GM12875 (cell line): ENCODE measurements at regions not wholly inside any gene's neighbourhood (a gene's known extent, or its start where the extent isn't known, plus 50 kb on each side); places are given as distances from the start of the nearest gene placed in this dataset.

Source experiments
- H3K4me3 ChIP-seq: one replicate; pipeline ENCODE4 v1.5.1; 2011; ENCODE audit warnings: low read depth, low read length, control low read depth
- TF ChIP-seq, protein P1 (sequence below): IDR thresholded peaks from 2 replicates; pipeline ENCODE4 v1.5.1; 2011; ENCODE audit warnings: low read depth, mild to moderate bottlenecking, control low read depth, inconsistent platforms, low read length, moderate library complexity, borderline replicate concordance; ENCODE audit not compliant: insufficient read depth

DNA sequence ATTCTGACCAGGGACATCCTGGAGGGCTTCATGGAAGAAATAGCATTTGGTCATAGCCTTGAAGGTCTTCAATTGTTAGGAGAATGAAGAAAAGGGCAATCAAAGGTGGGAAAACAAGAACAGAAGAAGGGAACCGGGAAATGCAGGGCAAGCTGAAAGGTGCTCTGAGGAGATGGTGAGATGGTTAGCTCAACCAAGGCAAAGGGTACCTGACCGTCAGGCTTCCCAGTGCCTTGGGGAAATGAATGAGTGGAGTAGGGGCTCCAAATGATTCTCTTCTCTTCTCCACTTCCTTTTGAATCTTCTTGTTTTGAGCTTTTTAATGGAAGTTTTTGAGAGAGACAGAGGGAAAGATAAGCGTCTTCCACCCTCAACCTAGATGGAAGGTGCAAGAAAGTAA, 155.6 kb upstream of the PWP1 start:
- TF ChIP-seq, protein P1, sequence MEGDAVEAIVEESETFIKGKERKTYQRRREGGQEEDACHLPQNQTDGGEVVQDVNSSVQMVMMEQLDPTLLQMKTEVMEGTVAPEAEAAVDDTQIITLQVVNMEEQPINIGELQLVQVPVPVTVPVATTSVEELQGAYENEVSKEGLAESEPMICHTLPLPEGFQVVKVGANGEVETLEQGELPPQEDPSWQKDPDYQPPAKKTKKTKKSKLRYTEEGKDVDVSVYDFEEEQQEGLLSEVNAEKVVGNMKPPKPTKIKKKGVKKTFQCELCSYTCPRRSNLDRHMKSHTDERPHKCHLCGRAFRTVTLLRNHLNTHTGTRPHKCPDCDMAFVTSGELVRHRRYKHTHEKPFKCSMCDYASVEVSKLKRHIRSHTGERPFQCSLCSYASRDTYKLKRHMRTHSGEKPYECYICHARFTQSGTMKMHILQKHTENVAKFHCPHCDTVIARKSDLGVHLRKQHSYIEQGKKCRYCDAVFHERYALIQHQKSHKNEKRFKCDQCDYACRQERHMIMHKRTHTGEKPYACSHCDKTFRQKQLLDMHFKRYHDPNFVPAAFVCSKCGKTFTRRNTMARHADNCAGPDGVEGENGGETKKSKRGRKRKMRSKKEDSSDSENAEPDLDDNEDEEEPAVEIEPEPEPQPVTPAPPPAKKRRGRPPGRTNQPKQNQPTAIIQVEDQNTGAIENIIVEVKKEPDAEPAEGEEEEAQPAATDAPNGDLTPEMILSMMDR, result no peak
- H3K4me3 ChIP-seq, result no peak overlapping the region

DNA sequence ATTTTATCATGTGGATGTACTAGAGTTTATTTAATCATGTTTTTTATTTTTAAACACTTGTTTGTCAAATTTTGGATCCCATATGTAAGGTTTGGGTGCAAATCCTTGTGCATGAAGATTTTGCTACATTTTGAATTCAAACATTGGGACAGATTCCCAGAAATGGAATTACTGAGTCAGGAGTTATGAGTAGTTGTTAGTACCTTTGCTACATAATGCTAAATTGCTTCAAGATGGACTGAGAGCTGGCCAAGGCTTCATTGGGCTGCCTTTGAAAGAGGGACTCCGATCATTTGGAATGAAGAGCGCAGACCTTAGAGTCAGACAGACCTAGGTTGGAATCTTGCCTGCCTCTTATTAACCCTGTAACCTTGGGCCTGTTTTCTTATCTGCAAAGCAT, 154.9 kb upstream of the PWP1 start:
- TF ChIP-seq, protein P1, result no peak
- H3K4me3 ChIP-seq, result no peak overlapping the region

DNA sequence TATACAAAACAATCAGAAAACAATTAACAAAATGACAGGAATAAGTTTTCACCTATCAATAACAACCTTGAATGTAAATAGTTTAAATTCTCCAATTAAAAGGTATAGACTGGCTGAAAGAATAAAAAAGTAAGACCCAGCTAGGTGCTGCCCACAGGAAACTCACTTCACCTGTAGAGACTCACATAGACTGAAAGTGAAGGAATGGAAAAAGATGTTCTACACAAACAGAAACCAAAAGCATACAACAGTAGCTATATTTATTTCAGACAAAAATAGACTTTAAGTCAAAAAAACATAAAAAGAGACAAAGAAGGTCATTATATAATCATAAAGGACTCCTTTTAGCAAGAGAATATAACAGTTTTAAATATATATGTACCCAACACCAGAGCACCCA, 152.4 kb upstream of the PWP1 start:
- TF ChIP-seq, protein P1, result no peak
- no peak overlapping the region for H3K4me3 ChIP-seq

DNA sequence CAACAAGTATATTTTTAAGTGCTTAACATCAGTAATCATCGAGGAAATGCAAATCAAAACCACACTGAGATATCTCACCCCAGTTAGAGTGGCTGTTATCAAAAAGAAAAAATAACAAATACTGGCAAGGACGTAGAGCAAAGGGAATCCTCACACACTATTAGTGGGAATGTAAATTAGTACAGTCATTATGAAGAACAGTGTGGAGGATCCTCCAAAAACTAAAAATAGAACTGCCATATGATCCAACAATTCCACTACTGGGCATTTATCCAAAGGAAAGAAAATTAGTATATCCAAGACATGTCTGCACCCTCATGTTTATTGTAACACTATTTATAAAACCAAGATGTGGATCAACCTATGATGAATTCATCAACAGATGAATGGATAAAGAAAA, 149.0 kb upstream of the PWP1 start:
- TF ChIP-seq, protein P1, result no peak
- no peak overlapping the region for H3K4me3 ChIP-seq

DNA sequence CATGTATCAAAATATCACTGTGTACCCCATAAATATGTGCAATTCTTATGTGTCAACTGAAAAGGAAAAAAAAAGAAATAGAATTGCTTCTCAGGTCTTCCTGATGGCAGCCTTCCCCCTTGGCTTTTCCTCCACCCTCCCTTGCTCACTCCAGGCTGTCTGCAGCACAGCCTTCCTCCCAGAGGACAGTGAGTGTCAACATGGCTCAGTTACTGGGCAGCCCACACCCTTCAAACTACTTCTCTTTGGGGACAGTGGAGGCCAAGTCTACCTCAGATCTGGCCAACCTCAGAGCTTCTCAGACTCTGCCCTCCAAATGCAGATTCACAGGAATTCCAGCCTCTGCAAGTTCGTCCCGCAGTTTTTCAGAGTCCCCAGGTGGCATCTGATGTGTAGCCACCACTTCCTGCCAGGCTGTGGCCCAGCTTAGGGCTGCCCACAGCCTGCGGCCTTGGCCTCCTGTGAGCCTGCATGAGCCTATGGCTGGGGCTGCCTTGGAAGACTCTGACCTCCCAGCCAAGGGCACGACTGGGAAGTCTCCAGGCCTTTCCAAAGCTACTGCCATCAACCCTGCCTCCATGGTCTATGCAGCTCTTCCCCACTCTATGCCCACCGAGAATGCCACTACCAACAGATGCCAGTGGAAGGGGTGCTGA, 148.0 kb upstream of the PWP1 start:
- H3K4me3 ChIP-seq, result no peak overlapping the region
- TF ChIP-seq, protein P1, result no peak

DNA sequence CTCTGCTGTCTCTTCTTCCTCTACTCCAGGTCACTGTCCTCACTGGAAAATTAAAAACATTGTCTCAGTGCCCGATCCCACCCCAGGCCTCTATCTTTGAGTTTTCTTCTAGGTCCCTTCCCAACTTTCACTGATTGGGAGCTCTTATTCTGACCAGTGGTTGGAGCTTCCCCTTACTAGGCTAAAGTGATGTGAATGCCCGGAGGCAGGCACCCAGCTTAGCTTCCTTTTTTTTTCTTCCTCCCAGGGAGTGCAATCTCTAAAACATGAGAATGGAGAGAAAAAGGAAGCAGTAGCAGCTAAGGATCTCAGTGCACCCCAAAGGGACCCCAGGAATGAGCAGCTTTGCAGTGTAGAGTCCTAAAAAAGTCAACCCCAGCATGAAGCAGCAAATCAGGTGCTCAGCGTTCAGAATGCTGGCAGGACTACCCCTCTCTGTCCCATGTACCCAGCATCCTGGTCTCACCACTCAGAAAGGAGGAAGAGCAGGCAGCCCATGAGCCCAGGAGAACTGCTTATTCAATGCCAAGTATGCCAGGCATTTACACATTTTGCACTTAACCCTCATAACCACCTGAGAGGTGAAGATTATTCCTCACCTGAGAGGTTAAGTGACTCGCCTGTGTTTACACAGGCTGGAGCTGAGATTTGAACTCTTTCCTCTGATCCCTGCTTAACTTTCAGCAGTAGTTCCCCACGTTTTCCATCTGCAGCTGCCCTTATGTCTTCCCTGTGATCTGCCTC, 146.2 kb upstream of the PWP1 start:
- TF ChIP-seq, protein P1, result no peak
- no peak overlapping the region for H3K4me3 ChIP-seq
